WTC11 (cell line): ENCODE measurements at regions not wholly inside any gene's neighbourhood (a gene's known extent, or its start where the extent isn't known, plus 50 kb on each side); places are given as distances from the start of the nearest gene placed in this dataset.

Source experiments
- ATAC-seq: fragments of 200-7000 bp; cut with Tn5 transposase; 2 replicates; pipeline ENCODE4 v1.10.0; 2021; ENCODE audit warnings: mild to moderate bottlenecking, moderate library complexity
- CTCF ChIA-PET: fragments of 300-600 bp; sonication (Branson Sonifier 250); formaldehyde crosslinking; loops from one replicate; lab custom pipeline; 2021; ENCODE audit warnings: antibody characterized with exemption; lab: Charles Lee
- POLR2A ChIA-PET: fragments of 350-600 bp; sonication (Branson Sonifier 250); formaldehyde crosslinking; loops from one replicate; lab custom pipeline; 2021; ENCODE audit warnings: antibody characterized with exemption; lab: Charles Lee
- DNase-seq: peaks from one replicate; pipeline ENCODE4 v3.0.0; 2021; ENCODE audit warnings: low spot score
- H3K27ac Mint-ChIP-seq: 2 replicates; pipeline ENCODE4 v1.8.0; 2021; ENCODE audit warnings: mixed read lengths
- H3K27me3 Mint-ChIP-seq: 2 replicates; pipeline ENCODE4 v1.8.0; 2021; ENCODE audit warnings: low read depth, mild to moderate bottlenecking, moderate library complexity, mixed read lengths
- H3K36me3 Mint-ChIP-seq: 2 replicates; pipeline ENCODE4 v1.8.0; 2021; ENCODE audit warnings: mixed read lengths
- H3K4me1 Mint-ChIP-seq: 2 replicates; pipeline ENCODE4 v1.8.0; 2022; ENCODE audit warnings: mixed read lengths
- H3K4me3 Mint-ChIP-seq: 2 replicates; pipeline ENCODE4 v1.8.0; 2021; ENCODE audit warnings: mild to moderate bottlenecking, moderate library complexity, mixed read lengths
- H3K9me3 Mint-ChIP-seq: 2 replicates; pipeline ENCODE4 v1.8.0; 2021; ENCODE audit warnings: mixed read lengths
- ELF4 ChIP-seq: sonication (generic); formaldehyde crosslinking; IDR thresholded peaks from 2 replicates; pipeline ENCODE4 v1.8.1; 2022; ENCODE audit warnings: low read depth, mild to moderate bottlenecking, moderate library complexity, missing genetic modification reagents
- ESRRA ChIP-seq: sonication (generic); formaldehyde crosslinking; IDR thresholded peaks from 2 replicates; pipeline ENCODE4 v1.8.1; 2022; ENCODE audit warnings: mild to moderate bottlenecking, missing genetic modification reagents, borderline replicate concordance
- NFATC4 ChIP-seq: fragments of 250-450 bp; sonication (Bioruptor Pico); IDR thresholded peaks from 2 replicates; pipeline ENCODE4 v1.9.0; 2021; ENCODE audit warnings: mild to moderate bottlenecking
- RORB ChIP-seq: fragments of 250-450 bp; sonication (Bioruptor Pico); IDR thresholded peaks from 2 replicates; pipeline ENCODE4 v1.9.0; 2021; ENCODE audit warnings: mild to moderate bottlenecking
- SOX15 ChIP-seq: fragments of 250-450 bp; sonication (Bioruptor Pico); IDR thresholded peaks from 2 replicates; pipeline ENCODE4 v1.9.0; 2021; ENCODE audit warnings: mild to moderate bottlenecking
- ZNF423 ChIP-seq: fragments of 250-450 bp; sonication (Bioruptor Pico); IDR thresholded peaks from 2 replicates; pipeline ENCODE4 v2.1.2; 2022; ENCODE audit warnings: mild to moderate bottlenecking, moderate library complexity
- TF ChIP-seq, protein P1 (sequence below): sonication (generic); formaldehyde crosslinking; conservative IDR thresholded peaks from 2 replicates; pipeline ENCODE4 v1.8.1; 2022; ENCODE audit warnings: mild to moderate bottlenecking, missing genetic modification reagents
- TF ChIP-seq, protein P2 (sequence below): fragments of 200-600 bp; IDR thresholded peaks from 2 replicates; pipeline ENCODE4 v1.8.0; 2022; ENCODE audit warnings: antibody characterized with exemption
- TF ChIP-seq, protein P3 (sequence below): fragments of 250-450 bp; sonication (Bioruptor Pico); IDR thresholded peaks from 2 replicates; pipeline ENCODE4 v1.9.0; 2021; ENCODE audit warnings: moderate library complexity, mild to moderate bottlenecking, inconsistent platforms, borderline replicate concordance
- TF ChIP-seq, protein P4 (sequence below): sonication (generic); formaldehyde crosslinking; IDR thresholded peaks from 2 replicates; pipeline ENCODE4 v1.8.1; 2023; ENCODE audit warnings: mild to moderate bottlenecking, missing genetic modification reagents
- TF ChIP-seq, protein P5 (sequence below): sonication (generic); formaldehyde crosslinking; IDR thresholded peaks from 2 replicates; pipeline ENCODE4 v1.8.0; 2023; ENCODE audit warnings: mild to moderate bottlenecking, missing genetic modification reagents

DNA sequence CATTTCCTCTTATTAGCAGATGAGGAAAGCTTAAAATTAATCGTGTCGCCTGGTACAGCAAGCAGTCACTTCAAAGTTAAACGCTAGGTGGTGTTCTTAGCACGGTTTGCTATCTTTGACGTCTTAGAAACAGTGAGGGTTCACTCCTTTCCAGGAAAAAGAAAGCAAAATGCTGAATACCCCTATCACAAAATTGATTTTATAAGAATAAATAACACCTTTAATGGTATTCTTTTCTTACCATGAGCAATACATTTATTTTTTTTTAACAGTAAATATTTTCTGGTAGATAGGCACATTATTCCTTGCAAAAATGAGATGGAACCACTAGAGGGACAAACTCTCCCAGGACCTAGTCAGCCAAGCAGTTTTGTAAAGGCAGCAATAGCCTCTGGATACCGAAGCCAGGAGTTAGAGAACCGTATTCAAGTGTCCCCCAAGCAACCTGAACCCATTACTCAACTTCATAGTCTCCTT lies 153.9 kb downstream of the KDR start:
- no peak overlapping the region for H3K27ac Mint-ChIP-seq

DNA sequence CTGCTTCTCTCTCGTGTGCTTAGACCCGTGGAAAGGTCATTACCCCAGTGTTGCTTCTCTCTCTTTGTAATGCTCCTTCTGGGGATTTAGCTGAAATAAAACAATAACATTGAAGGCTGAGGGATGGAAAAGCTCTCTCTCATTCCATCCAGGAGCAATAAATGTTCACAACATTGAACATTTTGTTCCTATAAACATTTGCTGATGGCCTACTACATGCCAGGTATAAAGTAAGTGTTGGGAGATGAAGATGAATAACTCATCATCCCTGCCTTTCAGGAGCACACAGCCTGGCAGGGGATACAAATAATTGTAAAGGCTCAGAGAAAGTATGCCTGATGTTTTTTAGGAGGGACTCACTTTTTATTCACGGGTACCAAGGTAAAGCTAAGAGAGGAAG lies 158.1 kb downstream of the KDR start:
- Mint-ChIP-seq H3K36me3 (no peaks in the 10 kb centered on the region), H3K4me3 (no peak overlapping the region), H3K9me3 (no peaks in the 10 kb centered on the region), H3K27me3 (no peaks in the 10 kb centered on the region), H3K27ac (no peak overlapping the region), H3K4me1 (peaks cover 8% of the 10 kb centered on the region)
- ChIA-PET POLR2A (no interaction called here), CTCF (interaction anchor here (0.5 to 1.1 kb wide), 4 partner anchors 9 to 470 kb away, joined by 3 to 4 read pairs (median 4); no protein-coding TSS in a partner anchor)
- ATAC-seq = no peak
- no peak for DNase-seq
- TF ChIP-seq, protein P1, sequence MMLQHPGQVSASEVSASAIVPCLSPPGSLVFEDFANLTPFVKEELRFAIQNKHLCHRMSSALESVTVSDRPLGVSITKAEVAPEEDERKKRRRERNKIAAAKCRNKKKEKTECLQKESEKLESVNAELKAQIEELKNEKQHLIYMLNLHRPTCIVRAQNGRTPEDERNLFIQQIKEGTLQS (CRISPR knock-in tag) = no peak
- TF ChIP-seq, all 79 proteins: peak for 0

More for the DNA sequence above, 153.9 kb downstream of the KDR start:
- no peak overlapping the region for H3K4me3 Mint-ChIP-seq
- ChIA-PET CTCF (interaction anchor here (0.6 to 2.1 kb wide), 44 partner anchors 9 to 871 kb away, joined by 3 to 21 read pairs (median 3); partner anchors contain the start of genes KDR, SRD5A3 and TMEM165), POLR2A (no interaction called here)
- ATAC-seq (peak; percentile 88), DNase-seq (no peak)
- H3K9me3 Mint-ChIP-seq = no peaks in the 10 kb centered on the region
- TF ChIP-seq, protein P2, sequence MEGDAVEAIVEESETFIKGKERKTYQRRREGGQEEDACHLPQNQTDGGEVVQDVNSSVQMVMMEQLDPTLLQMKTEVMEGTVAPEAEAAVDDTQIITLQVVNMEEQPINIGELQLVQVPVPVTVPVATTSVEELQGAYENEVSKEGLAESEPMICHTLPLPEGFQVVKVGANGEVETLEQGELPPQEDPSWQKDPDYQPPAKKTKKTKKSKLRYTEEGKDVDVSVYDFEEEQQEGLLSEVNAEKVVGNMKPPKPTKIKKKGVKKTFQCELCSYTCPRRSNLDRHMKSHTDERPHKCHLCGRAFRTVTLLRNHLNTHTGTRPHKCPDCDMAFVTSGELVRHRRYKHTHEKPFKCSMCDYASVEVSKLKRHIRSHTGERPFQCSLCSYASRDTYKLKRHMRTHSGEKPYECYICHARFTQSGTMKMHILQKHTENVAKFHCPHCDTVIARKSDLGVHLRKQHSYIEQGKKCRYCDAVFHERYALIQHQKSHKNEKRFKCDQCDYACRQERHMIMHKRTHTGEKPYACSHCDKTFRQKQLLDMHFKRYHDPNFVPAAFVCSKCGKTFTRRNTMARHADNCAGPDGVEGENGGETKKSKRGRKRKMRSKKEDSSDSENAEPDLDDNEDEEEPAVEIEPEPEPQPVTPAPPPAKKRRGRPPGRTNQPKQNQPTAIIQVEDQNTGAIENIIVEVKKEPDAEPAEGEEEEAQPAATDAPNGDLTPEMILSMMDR = no peak
- TF ChIP-seq, protein P1 (CRISPR knock-in tag) = no peak
- TF ChIP-seq, protein P3, sequence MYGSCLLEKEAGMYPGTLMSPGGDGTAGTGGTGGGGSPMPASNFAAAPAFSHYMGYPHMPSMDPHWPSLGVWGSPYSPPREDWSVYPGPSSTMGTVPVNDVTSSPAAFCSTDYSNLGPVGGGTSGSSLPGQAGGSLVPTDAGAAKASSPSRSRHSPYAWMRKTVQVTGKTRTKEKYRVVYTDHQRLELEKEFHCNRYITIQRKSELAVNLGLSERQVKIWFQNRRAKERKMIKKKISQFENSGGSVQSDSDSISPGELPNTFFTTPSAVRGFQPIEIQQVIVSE (CRISPR knock-in tag) = no peak
- TF ChIP-seq ESRRA (CRISPR knock-in tag) = no peak
- no peak for TF ChIP-seq ZNF423 (CRISPR knock-in tag)
- peaks cover 8% of the 10 kb centered on the region for H3K4me1 Mint-ChIP-seq
- no peaks in the 10 kb centered on the region for H3K36me3 Mint-ChIP-seq
- no peaks in the 10 kb centered on the region; the same call in 1 of the 2 replicates for H3K27me3 Mint-ChIP-seq

DNA sequence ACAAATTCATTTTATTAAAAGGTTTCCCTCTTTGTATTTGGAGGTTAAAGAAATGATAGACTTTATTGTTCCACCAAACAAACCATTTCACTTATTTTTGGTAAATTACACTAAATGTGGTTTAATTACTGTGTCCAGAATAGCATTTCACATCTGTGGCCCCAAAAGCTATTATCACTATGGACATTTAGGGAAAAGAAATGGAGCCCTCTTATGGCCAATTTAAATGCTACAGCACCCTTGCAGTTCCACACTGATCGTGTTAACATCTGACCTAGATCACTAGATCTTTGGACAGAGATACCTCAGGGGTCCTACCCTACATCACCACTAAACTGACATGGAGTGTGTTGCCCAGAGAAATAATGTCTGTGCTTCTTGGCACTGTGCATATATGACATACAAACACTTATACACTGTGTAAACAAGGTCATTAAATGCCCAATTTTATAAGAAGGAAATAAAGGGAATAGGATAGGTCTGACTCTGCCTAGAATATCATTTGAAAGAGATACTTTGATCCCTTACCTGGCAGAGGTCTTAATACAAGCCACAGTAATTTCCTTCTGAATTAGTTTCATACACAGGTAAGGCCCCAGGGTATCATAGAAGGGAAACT lies 163.9 kb downstream of the KDR start:
- no peaks in the 10 kb centered on the region for H3K27me3 Mint-ChIP-seq
- H3K4me3 Mint-ChIP-seq = no peak overlapping the region
- ChIA-PET POLR2A (no interaction called here), CTCF (interaction anchor here (0.7 to 2.0 kb wide), 12 partner anchors 10 to 643 kb away, joined by 3 to 8 read pairs (median 4); no protein-coding TSS in a partner anchor)
- no peaks in the 10 kb centered on the region for H3K36me3 Mint-ChIP-seq
- H3K27ac Mint-ChIP-seq = no peak overlapping the region
- DNase-seq (no peak), ATAC-seq (peak; percentile 77)
- TF ChIP-seq NFATC4 (no peak), ELF4 (CRISPR knock-in tag) (no peak), SOX15 (CRISPR knock-in tag) (no peak), RORB (CRISPR knock-in tag) (no peak)
- TF ChIP-seq, protein P4, sequence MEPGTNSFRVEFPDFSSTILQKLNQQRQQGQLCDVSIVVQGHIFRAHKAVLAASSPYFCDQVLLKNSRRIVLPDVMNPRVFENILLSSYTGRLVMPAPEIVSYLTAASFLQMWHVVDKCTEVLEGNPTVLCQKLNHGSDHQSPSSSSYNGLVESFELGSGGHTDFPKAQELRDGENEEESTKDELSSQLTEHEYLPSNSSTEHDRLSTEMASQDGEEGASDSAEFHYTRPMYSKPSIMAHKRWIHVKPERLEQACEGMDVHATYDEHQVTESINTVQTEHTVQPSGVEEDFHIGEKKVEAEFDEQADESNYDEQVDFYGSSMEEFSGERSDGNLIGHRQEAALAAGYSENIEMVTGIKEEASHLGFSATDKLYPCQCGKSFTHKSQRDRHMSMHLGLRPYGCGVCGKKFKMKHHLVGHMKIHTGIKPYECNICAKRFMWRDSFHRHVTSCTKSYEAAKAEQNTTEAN (CRISPR knock-in tag) = no peak
- TF ChIP-seq, protein P5, sequence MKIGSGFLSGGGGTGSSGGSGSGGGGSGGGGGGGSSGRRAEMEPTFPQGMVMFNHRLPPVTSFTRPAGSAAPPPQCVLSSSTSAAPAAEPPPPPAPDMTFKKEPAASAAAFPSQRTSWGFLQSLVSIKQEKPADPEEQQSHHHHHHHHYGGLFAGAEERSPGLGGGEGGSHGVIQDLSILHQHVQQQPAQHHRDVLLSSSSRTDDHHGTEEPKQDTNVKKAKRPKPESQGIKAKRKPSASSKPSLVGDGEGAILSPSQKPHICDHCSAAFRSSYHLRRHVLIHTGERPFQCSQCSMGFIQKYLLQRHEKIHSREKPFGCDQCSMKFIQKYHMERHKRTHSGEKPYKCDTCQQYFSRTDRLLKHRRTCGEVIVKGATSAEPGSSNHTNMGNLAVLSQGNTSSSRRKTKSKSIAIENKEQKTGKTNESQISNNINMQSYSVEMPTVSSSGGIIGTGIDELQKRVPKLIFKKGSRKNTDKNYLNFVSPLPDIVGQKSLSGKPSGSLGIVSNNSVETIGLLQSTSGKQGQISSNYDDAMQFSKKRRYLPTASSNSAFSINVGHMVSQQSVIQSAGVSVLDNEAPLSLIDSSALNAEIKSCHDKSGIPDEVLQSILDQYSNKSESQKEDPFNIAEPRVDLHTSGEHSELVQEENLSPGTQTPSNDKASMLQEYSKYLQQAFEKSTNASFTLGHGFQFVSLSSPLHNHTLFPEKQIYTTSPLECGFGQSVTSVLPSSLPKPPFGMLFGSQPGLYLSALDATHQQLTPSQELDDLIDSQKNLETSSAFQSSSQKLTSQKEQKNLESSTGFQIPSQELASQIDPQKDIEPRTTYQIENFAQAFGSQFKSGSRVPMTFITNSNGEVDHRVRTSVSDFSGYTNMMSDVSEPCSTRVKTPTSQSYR (CRISPR knock-in tag) = no peak
- TF ChIP-seq, protein P2 = peak; percentile 20; the same call in 1 of the 2 replicates
- no peaks in the 10 kb centered on the region for H3K4me1 Mint-ChIP-seq
- H3K9me3 Mint-ChIP-seq = no peaks in the 10 kb centered on the region
